Esophagus (tissue), 2 donors: ENCODE measurements at regions not wholly inside any gene's neighbourhood (a gene's known extent, or its start where the extent isn't known, plus 50 kb on each side); places are given as distances from the start of the nearest gene placed in this dataset.

Experiments
- H3K27ac ChIP-seq, 2 donors: one replicate each; pipeline ENCODE4 v1.5.1; 2013; ENCODE audit warnings: low read depth in 2 of 2, mild to moderate bottlenecking in 2 of 2, inconsistent platforms in 1 of 2, low read length in 1 of 2, moderate library complexity in 1 of 2
- H3K27me3 ChIP-seq, 2 donors: one replicate each; pipeline ENCODE4 v1.6.1; 2013; ENCODE audit warnings: low read length in 2 of 2, control low read depth in 1 of 2, mild to moderate bottlenecking in 1 of 2; ENCODE audit not compliant: insufficient read depth in 2 of 2, control insufficient read depth in 1 of 2
- H3K36me3 ChIP-seq, 2 donors: one replicate each; pipeline ENCODE4 v1.6.1; 2013; ENCODE audit warnings: low read length in 1 of 2; ENCODE audit not compliant: control insufficient read depth in 2 of 2, insufficient read depth in 2 of 2
- H3K4me1 ChIP-seq, 2 donors: one replicate each; pipeline ENCODE4 v1.6.1; 2013; ENCODE audit warnings: low read length in 1 of 2; ENCODE audit not compliant: control insufficient read depth in 2 of 2, insufficient read depth in 2 of 2
- H3K4me3 ChIP-seq, 2 donors: one replicate each; pipeline ENCODE4 v1.5.1; 2013; ENCODE audit warnings: low read length in 2 of 2, mild to moderate bottlenecking in 2 of 2, low read depth in 1 of 2, moderate library complexity in 1 of 2
- H3K9me3 ChIP-seq, 2 donors: one replicate each; pipeline ENCODE4 v1.6.1; 2013; ENCODE audit warnings: mild to moderate bottlenecking in 2 of 2, low read depth in 1 of 2, low read length in 1 of 2, moderate library complexity in 1 of 2; ENCODE audit not compliant: control insufficient read depth in 2 of 2, insufficient read depth in 1 of 2
- WGBS, 2 donors: extraction: QIAGEN DNeasy Blood & Tissue Kit; methylation state at CpG; one replicate each; pipeline ENCODE4 v1.1.7; 2013; 5-methylcytosine and 5-hydroxymethylcytosine counted together
- donor health status: healthy with polysubstance abuse.
- donor health status: Bipolar disorder and iron deficiency.

- H3K36me3 ChIP-seq = no peaks in the 10 kb centered on the region
- H3K27ac ChIP-seq = no peak overlapping the region
- peaks cover 0 to 5% of the 10 kb centered on the region in 2 donors for H3K4me1 ChIP-seq
- no peaks in the 10 kb centered on the region for H3K27me3 ChIP-seq
- no peaks in the 10 kb centered on the region for H3K9me3 ChIP-seq
- 93 to 96% methylated on average over 1 of the region's 1 CpG for WGBS, 2 donors
- no peak overlapping the region for H3K4me3 ChIP-seq
Measured at GRCh38 chr9:108021096-108021710, 531.6 kb upstream of the KLF4 start.

GRCh38 chr9:108019821-108020220, 530.3 kb upstream of the KLF4 start:
- Histone ChIP-seq H3K4me3 (no peak overlapping the region), H3K4me1 (peaks cover 0 to 5% of the 10 kb centered on the region in 2 donors), H3K36me3 (no peaks in the 10 kb centered on the region)

GRCh38 chr9:108017671-108018070, 528.1 kb upstream of the KLF4 start:
- no peaks in the 10 kb centered on the region for H3K27me3 ChIP-seq
- no peaks in the 10 kb centered on the region for H3K36me3 ChIP-seq
- H3K27ac ChIP-seq = peak overlapping the region; percentile 85 to 94
- 54 to 64% methylated on average over 7 of the region's 7 CpGs for WGBS, 2 donors
- H3K9me3 ChIP-seq = no peaks in the 10 kb centered on the region
- H3K4me3 ChIP-seq = no peak overlapping the region
- peaks cover 0 to 5% of the 10 kb centered on the region in 2 donors for H3K4me1 ChIP-seq

More at GRCh38 chr9:108019821-108020220, 530.3 kb upstream of the KLF4 start:
- H3K27ac ChIP-seq = no peak overlapping the region
- H3K27me3 ChIP-seq = no peaks in the 10 kb centered on the region
- no peaks in the 10 kb centered on the region for H3K9me3 ChIP-seq

- peak overlapping the region in 1 of 2 donors; percentile 83 for H3K27ac ChIP-seq
- no peaks in the 10 kb centered on the region for H3K36me3 ChIP-seq
- no peak overlapping the region for H3K4me3 ChIP-seq
- no peaks in the 10 kb centered on the region for H3K9me3 ChIP-seq
- H3K27me3 ChIP-seq = no peaks in the 10 kb centered on the region
- 78 to 88% methylated on average over 3 of the region's 3 CpGs for WGBS, 2 donors
- H3K4me1 ChIP-seq = peaks cover 0 to 5% of the 10 kb centered on the region in 2 donors
Measured at GRCh38 chr9:108016446-108016845, 526.9 kb upstream of the KLF4 start.

- H3K4me3 ChIP-seq = no peak overlapping the region
- no peaks in the 10 kb centered on the region for H3K9me3 ChIP-seq
- no peaks in the 10 kb centered on the region for H3K36me3 ChIP-seq
- H3K4me1 ChIP-seq = peaks cover 0 to 5% of the 10 kb centered on the region in 2 donors
- 89 to 95% methylated on average over 5 of the region's 5 CpGs for WGBS, 2 donors
- no peaks in the 10 kb centered on the region for H3K27me3 ChIP-seq
- H3K27ac ChIP-seq = no peak overlapping the region
Measured at GRCh38 chr9:108015690-108016089, 526.1 kb upstream of the KLF4 start.

- 88 to 90% methylated on average over 2 of the region's 2 CpGs for WGBS, 2 donors
- Histone ChIP-seq H3K36me3 (no peaks in the 10 kb centered on the region), H3K27me3 (no peaks in the 10 kb centered on the region)
Measured at GRCh38 chr9:108014353-108014752, 524.8 kb upstream of the KLF4 start.

GRCh38 chr9:108012886-108013665, 523.5 kb upstream of the KLF4 start:
- Histone ChIP-seq H3K27ac (no peak overlapping the region), H3K9me3 (no peaks in the 10 kb centered on the region), H3K4me1 (peaks cover 0 to 2% of the 10 kb centered on the region in 2 donors), H3K36me3 (no peaks in the 10 kb centered on the region), H3K27me3 (no peaks in the 10 kb centered on the region), H3K4me3 (no peak overlapping the region)
- WGBS, 2 donors = 57 to 74% methylated on average over 3 of the region's 3 CpGs

More at GRCh38 chr9:108014353-108014752, 524.8 kb upstream of the KLF4 start:
- peaks cover 0 to 5% of the 10 kb centered on the region in 2 donors for H3K4me1 ChIP-seq
- H3K4me3 ChIP-seq = no peak overlapping the region
- no peak overlapping the region for H3K27ac ChIP-seq
- H3K9me3 ChIP-seq = no peaks in the 10 kb centered on the region

- Histone ChIP-seq H3K4me1 (no peaks in the 10 kb centered on the region), H3K4me3 (no peak overlapping the region), H3K9me3 (no peaks in the 10 kb centered on the region), H3K27me3 (no peaks in the 10 kb centered on the region), H3K27ac (no peak overlapping the region), H3K36me3 (no peaks in the 10 kb centered on the region)
- WGBS, 2 donors = 85 to 88% methylated on average over 4 of the region's 4 CpGs
Measured at GRCh38 chr9:108012405-108012804, 522.8 kb upstream of the KLF4 start.

- WGBS, 2 donors = 69 to 78% methylated on average over 5 of the region's 5 CpGs
- Histone ChIP-seq H3K9me3 (no peaks in the 10 kb centered on the region), H3K36me3 (no peaks in the 10 kb centered on the region), H3K4me3 (no peak overlapping the region), H3K4me1 (no peaks in the 10 kb centered on the region), H3K27me3 (no peaks in the 10 kb centered on the region), H3K27ac (no peak overlapping the region)
Measured at GRCh38 chr9:108003526-108003925, 514.0 kb upstream of the KLF4 start.
